ENCODE measurements at regions not wholly inside any gene's neighbourhood (a gene's known extent, or its start where the extent isn't known, plus 50 kb on each side); places are given as distances from the start of the nearest gene placed in this dataset.

- no peak for TF ChIP-seq ZNF311 (tag by site-specific recombination; IDR thresholded peaks at IDR 0.05; ENCODE audit: borderline replicate concordance)
- TF ChIP-seq CTCF (tag by site-specific recombination; IDR thresholded peaks at IDR 0.05): no peak
- no peak for TF ChIP-seq REST (tag by site-specific recombination; IDR thresholded peaks at IDR 0.05)
- TF ChIP-seq ZNF121 (tag by site-specific recombination; IDR thresholded peaks at IDR 0.05): no peak
- no peak for TF ChIP-seq ZNF704 (tag by site-specific recombination; IDR thresholded peaks at IDR 0.05)
- no peak for TF ChIP-seq KLF10 (tag by site-specific recombination; IDR thresholded peaks at IDR 0.05)
- no peak for TF ChIP-seq ZNF274 (IDR thresholded peaks at IDR 0.05; ENCODE audit: low read length)
- TF ChIP-seq ZNF274 (tag by site-specific recombination; IDR thresholded peaks at IDR 0.05; ENCODE audit: borderline replicate concordance): no peak
- TF ChIP-seq ZNF558 (tag by site-specific recombination; IDR thresholded peaks at IDR 0.05): no peak
- no peak for TF ChIP-seq FEZF1 (tag by site-specific recombination; IDR thresholded peaks at IDR 0.05)
- TF ChIP-seq ZIC2 (tag by site-specific recombination; IDR thresholded peaks at IDR 0.05): no peak
- TF ChIP-seq ZNF335 (tag by site-specific recombination; conservative IDR thresholded peaks at IDR 0.05): no peak
- no peak for TF ChIP-seq PRDM6 (tag by site-specific recombination; IDR thresholded peaks at IDR 0.05)
- TF ChIP-seq ZNF184 (tag by site-specific recombination; IDR thresholded peaks at IDR 0.05): no peak
Measured at GRCh38 chr3:21237638-21238037, 513.4 kb downstream of the ZNF385D start.
